A549 (cell line): ENCODE measurements at regions not wholly inside any gene's neighbourhood (a gene's known extent, or its start where the extent isn't known, plus 50 kb on each side); places are given as distances from the start of the nearest gene placed in this dataset.

Experiments used
- CTCF ChIP-seq: fragments of >200 bp; sonication (Bioruptor Twin); formaldehyde crosslinking; IDR thresholded peaks from 3 replicates; pipeline ENCODE4 v1.5.1; 2016
- GATA3 ChIP-seq: IDR thresholded peaks from 2 replicates; pipeline ENCODE4 v1.6.1; 2012; ENCODE audit warnings: borderline replicate concordance
- HOXA7 ChIP-seq: fragments of 250-450 bp; sonication (Bioruptor Pico); IDR thresholded peaks from 2 replicates; pipeline ENCODE4 v1.5.0; 2020; ENCODE audit warnings: mild to moderate bottlenecking, moderate library complexity
- JUN ChIP-seq, 2 experiments: fragments of >200 bp; sonication (Bioruptor Twin); formaldehyde crosslinking; IDR thresholded peaks; 2 replicates in 1 of 2; 3 replicates in 1 of 2; pipeline ENCODE4 v1.6.1; 2016 to 2017
- KDM1A ChIP-seq: fragments of 200-600 bp; sonication (generic); IDR thresholded peaks from 2 replicates; pipeline ENCODE4 v1.6.1; 2016; ENCODE audit warnings: low read depth, mild to moderate bottlenecking
- MAZ ChIP-seq: fragments of 150-350 bp; IDR thresholded peaks from 2 replicates; pipeline ENCODE4 v1.6.1; 2014; ENCODE audit warnings: antibody characterized with exemption, low read depth, low read length, borderline replicate concordance
- POLR2A ChIP-seq: IDR thresholded peaks from 2 replicates; pipeline ENCODE4 v1.6.1; 2012; ENCODE audit warnings: mild to moderate bottlenecking, low read length
- POLR2AphosphoS2 ChIP-seq: conservative IDR thresholded peaks from 2 replicates; pipeline ENCODE4 v1.6.1; 2012; ENCODE audit warnings: low read length, improper control_type of control experiment, inconsistent platforms
- REST ChIP-seq: fragments of 200-600 bp; sonication (generic); IDR thresholded peaks from 2 replicates; pipeline ENCODE4 v1.6.1; 2016; ENCODE audit warnings: antibody characterized with exemption, mild to moderate bottlenecking, moderate library complexity
- ZNF302 ChIP-seq: fragments of 250-450 bp; sonication (Bioruptor Pico); IDR thresholded peaks from 2 replicates; pipeline ENCODE4 v1.9.0; 2021; ENCODE audit warnings: inconsistent platforms, mild to moderate bottlenecking, moderate library complexity
- TF ChIP-seq, protein P1 (sequence below): fragments of 250-450 bp; sonication (Bioruptor Pico); IDR thresholded peaks from 2 replicates; pipeline ENCODE4 v1.5.0; 2020; ENCODE audit warnings: low read depth, mild to moderate bottlenecking, moderate library complexity

DNA sequence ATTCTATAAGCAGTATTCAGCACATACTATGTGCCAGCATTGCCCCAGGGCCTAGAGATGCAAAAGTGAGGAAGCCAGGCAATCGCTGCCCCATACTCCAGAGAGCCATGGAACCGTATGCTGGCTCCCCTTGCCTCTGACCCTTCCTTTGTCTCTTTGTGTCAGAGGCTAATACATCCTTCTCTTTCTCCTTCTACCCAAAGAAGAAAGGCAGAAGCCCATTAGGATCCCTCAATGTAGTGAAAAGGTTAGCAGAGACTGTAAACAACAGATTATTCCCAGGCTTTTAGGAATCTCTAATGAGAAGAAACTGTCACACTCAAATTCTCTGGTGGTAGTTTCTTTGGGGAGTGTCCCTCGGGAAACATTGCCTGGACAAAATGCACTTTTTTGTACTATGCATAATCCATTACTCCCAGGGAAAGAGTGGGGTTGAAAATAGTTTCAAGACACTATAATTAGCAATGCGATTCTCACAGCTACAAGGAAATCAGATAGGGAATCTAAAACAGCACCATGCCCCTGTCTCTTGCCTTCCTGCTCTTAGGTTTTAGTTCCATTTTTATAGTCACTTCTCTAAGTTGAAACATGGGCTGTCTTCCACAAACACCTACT lies 325.2 kb upstream of the CNR1 start:
- TF ChIP-seq POLR2A (no peak), POLR2AphosphoS2 (no peak), CTCF (no peak), HOXA7 (no peak), GATA3 (no peak), JUN (IDR thresholded peaks at IDR 0.05) (no peak), KDM1A (no peak), ZNF302 (CRISPR knock-in tag) (no peak), REST (no peak), MAZ (no peak)
- TF ChIP-seq, protein P1, sequence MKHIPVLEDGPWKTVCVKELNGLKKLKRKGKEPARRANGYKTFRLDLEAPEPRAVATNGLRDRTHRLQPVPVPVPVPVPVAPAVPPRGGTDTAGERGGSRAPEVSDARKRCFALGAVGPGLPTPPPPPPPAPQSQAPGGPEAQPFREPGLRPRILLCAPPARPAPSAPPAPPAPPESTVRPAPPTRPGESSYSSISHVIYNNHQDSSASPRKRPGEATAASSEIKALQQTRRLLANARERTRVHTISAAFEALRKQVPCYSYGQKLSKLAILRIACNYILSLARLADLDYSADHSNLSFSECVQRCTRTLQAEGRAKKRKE (CRISPR knock-in tag), result no peak
